GM18507 (cell line): ENCODE measurements at regions not wholly inside any gene's neighbourhood (a gene's known extent, or its start where the extent isn't known, plus 50 kb on each side); places are given as distances from the start of the nearest gene placed in this dataset.
A peak's percentile ranks its signal among the peaks of the same experiment; 100 is the strongest.

ENCODE experiments used
- DNase-seq: peaks from one replicate; pipeline ENCODE4 v3.0.0; 2011; ENCODE audit warnings: low read depth; ENCODE audit not compliant: insufficient read length; ENCODE audit errors: extremely low spot score
- FAIRE-seq: peaks from 2 replicates; lab custom pipeline; 2011; peaks lifted over from hg19 to GRCh38; lab: Jason Lieb, UNC

DNA sequence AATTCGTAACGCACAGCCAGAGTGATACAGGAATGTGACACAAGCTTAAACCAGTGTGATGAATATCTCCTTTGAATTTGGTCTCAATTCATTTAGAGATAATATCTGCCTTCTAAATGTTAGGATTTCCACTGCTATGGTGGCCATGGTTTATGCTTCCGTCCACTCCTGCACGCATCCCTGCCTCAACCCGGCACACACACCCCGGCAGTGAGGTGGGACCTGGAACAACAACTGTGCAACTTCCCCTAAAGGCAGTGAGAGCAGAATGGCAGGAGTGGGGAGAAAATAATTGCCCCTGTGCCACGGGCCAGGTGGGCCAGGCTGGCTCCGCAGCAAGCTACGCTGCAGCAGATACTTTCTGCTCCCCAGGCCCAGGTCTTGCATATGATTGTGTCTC, 72.6 kb upstream of the CPEB4 start:
- FAIRE-seq (no peak), DNase-seq (no peak)

DNA sequence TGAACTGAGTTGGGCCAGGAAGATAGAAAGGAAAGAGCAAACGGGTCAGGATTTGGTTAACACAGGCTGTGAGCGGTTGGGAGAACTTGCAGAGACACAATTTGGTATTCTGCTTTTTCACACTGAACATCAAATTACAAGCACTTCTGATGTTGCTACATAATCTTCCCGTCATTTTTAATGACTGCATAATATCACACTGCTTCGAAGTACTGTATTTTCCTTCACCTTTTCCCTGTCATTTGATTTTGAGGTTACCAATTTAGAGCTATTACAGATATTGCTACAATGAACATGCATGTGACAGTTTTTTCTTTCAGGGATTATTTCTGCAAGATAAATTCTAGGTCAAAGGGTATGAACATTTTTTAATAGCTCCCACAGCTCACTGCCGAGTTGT, 71.4 kb upstream of the CPEB4 start:
- DNase-seq: no peak
- no peak for FAIRE-seq

DNA sequence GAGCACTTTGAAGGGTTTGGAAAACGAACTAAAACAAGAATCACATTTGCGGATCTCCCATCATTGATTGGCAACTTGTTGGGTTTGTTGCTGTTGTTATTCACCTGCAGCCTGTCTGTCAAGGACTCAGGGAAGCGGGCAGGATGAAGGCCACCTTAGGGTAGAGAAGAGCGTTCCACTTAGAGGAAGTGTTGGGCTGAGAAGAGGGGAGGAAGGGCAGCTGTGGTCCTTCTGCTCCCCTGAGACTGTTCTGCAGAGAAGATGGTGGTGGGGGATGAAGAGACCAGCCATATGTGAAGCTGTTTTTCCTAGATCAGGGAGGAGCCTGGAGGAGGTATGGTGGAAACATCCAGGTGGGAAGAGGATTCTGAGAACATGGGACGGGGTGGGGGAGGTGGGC, 70.6 kb upstream of the CPEB4 start:
- DNase-seq: no peak

DNA sequence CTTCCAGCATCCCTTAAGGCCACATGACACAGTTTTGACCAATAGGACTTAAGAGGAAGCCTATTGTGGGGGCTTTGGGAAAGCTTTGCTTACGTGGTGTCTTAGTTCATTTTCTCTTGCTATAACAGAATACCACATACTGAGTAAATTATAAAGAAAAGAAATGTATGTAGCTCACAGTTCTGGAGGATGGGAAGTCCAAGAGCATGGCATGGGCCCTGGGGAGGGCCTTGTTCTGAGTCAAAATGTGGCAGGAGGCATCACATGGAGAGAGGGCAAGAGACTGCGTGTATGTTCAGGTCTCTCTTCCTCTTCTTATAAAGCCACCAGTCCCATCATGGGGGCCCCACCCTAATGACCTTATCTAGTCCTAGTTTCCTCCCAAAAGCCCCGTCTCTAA, 68.6 kb upstream of the CPEB4 start:
- DNase-seq (no peak), FAIRE-seq (no peak)

More for the DNA sequence above, 70.6 kb upstream of the CPEB4 start:
- FAIRE-seq: no peak

DNA sequence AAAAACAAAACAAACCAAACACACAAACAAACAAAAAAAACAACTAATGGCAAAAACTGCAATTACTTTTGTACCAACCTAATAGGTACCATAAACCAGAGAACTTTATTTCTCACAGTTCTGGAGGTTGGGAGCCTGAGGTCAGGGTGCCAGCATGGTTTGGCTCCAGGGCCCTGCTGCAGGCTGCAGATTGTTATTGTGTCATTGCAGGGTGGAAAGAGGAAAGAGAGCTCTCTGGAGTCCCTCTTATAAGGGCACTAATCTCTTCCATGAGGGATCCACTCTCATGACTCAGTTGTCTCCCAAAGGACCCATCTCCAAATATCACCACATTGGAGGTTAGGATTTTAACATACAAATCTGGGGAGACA, 64.9 kb upstream of the CPEB4 start:
- FAIRE-seq (no peak), DNase-seq (no peak)

DNA sequence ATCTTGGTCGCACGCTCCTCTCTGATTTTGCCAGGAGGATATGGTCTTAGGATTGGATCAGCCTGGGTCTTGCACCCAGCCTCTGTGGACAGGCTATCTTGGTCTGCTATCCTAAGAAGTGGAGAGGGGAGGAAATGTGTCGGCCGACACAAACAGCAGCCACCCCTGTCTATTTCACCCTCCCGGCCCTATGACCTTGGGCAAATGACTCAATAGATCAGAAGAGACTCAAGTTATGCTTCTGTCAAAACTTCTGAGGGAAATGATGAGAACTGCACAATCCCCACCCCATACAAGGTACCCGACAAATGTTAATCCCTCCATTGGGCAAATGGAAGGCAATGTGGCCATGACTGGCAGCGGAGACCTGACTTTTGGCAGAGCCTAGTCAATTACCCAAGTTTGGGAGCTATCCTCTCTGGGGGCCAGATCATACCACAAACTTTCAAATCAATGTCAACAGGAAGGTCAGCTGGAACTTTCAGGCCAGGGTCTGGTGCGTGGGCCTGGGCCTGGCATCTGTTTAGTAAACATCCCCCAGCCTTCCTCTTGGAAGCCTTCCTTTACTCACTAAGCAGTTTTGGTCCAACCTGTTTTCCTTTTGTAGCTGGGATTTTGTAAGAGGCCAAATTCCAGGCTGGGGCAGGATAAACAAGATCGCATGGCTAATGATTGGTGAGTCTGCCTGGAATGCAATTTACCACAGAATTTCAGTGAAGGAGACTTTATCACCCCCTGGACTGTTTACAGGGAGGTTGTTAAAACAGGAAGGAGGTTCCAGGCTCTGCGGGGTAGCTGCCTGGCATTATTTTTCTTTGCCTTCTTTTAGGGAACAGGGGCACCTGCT, 64.2 kb upstream of the CPEB4 start:
- DNase-seq (no peak), FAIRE-seq (no peak)

DNA sequence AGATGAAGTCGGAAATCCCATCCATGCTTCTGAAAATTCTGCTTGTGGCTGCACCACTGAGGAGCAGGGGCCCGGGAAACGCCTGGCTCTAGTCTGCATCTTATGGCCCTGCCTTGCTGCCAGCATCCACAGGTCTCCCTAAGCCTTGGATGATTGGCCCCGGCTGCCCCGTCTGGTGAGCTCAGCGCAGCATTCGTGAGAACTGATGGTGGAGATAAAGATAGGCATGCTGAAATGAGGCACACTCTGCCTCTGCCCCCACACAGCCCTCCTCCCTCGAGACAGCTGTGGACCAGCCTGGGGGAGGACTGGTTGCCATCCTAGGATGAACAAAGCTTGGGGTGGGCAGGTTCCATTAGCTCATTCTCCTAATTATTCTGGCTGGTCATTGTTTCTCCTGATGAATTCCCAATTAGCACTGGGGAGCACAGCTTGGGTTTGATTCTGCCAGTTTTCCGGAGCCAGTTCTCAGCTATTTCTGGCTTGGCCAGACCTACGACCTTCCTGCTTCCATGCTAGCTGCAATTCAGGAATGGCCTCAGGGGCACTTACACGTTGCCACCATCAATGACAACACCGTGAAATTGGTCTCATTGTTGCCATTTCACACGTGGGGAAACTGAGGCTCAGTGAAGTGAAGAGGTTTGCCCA, 62.8 kb upstream of the CPEB4 start:
- no peak for FAIRE-seq
- DNase-seq: no peak

DNA sequence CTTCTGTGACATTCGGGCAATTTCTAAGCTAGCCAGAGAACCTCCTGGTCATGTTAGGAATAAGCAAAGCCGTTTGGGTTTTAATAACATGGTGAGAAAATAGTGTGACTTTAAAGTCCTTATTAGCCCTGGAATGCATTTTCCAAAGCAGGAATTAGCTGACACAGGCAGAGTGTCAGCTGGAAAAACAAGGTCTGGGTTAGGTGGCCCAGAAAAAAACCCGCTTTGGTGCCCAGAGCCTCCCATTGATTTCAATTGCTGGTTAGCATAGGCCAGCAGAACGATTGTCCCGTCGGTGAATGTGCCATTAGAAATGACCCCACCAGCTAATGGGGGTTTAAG, 62.1 kb upstream of the CPEB4 start:
- DNase-seq (no peak), FAIRE-seq (no peak)

DNA sequence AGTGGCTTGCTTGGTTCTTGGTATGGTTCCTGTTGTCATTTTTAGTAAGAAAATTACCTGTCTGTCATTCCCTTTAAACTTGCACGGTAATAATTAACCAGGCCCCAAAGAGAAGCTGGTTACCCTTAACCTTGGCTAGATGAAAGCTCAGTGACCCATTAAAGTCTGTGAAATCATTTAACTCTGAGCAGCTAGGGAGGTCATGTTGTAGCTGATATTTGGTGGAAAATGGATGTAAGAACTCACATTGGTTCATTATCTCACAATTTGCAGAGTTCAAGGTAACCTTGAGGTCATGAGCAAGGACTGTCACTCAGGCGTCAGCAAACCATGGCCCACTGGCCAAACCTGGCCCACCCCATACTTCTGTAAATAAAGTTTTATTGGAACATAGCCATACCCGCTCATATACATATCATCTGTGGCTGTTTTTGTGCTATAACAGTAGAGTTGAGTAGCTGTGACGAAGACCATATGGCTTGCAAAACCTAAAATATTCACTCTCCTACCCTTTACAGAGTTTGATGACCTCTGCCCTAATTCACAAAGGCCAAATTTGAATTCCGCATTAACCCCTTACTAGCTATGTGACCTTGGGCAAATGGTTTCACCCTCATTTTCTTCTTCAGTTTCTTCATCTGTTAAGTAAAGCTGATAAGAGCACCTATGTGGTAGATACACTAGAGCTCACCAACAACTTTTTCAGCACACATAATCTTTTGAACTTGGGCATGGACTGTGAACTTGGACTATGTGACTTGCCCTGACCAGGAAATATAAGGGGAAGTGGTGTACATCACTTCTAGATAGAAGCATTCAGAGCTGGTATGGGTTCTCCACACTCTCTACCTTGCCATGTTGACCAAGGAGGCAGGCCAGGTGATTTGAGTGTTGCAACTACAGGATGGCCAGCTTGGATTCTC, 61.5 kb upstream of the CPEB4 start:
- FAIRE-seq: peak; percentile 46
- no peak for DNase-seq

DNA sequence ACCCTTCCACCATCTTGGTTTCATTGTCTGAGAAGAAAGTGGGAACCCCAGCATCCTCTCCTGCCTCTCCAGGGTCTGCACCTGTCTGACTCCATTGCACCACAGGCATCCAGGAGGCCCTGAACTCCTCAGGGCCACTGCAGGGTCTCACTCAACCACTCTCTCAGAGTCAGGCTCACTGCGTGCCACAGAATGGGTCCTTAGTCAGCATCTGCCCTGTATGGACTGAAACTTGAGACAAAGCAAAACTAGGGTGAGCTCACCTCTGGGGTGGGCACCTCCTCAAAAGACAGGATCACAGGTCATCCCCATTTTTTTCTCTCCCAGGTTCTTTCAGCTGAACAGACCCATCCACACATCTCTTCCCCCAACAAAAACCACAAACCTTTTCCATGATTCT, 59.2 kb upstream of the CPEB4 start:
- FAIRE-seq: no peak
- DNase-seq: no peak

DNA sequence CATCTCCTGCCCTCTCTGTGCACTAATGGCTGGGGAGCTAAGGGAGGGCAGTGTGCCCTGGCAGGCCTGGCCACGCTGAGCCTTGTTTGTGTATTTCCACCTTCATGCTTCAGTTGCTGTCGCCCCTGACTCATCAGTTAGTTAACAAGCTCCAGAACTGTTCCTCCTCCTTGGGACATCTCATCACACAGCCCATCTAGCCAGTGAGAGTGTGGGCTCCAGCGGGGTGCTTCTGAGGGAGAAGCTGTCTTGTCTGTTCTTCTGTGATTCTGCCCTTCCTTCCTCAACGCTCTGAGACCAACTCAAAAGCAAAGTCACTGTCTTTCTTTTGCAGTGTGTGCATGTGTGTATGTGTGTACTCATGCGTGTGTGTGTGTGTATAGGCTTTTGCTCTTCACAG, 58.3 kb upstream of the CPEB4 start:
- DNase-seq (no peak), FAIRE-seq (peak; percentile 60)

DNA sequence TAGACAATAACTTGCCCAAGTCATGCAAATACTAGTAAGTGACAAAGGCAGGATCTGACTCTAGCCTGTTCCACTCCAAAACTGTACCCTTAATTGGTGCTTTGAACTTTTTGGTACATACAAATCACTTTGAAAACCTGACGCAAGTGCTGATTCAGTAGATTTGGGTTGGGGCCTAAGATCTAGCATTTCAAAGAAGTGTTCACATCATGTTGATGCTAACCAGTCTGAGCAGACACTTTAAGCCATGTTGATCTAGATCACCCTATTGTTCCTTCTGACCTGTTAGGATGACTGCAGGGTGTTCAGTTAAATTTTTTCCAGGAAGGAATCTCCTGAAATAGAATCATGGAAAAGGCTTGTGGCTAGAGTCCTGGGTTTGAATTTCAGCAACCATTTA, 57.7 kb upstream of the CPEB4 start:
- no peak for DNase-seq
- FAIRE-seq: no peak

DNA sequence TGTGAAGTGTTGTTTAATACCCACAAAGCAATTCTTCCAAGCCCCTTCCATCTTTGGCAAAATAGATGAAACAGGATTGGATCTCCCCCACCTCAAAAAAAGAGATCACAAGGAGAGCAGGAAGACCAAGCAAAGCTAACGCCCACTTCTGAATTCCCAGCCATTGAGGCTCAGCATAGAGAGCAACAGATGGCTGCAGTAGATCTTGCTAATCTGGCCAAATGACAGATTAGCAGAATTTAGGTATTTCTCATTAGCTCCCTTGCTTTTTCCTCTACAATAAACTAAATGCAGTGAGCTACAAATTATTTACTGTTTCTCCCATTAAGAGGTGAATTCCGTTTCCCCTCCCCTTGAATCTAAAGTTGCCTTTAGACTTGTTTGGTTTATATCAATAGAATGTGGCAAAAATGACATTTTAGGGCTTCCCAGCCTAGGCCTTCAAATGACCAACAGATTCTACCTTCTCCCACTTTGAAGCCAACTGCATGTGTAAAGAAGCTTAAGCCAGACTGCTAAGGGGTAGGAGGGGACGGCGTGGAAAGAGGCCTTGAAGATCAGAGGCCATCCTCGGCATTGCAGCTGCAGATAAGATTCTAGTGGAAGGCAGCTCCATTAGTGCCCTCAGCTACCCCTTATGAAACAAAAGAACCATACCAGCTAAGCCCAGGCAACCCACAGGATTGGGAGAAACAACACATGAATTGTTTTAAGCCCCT, 56.8 kb upstream of the CPEB4 start:
- no peak for FAIRE-seq
- DNase-seq: no peak

DNA sequence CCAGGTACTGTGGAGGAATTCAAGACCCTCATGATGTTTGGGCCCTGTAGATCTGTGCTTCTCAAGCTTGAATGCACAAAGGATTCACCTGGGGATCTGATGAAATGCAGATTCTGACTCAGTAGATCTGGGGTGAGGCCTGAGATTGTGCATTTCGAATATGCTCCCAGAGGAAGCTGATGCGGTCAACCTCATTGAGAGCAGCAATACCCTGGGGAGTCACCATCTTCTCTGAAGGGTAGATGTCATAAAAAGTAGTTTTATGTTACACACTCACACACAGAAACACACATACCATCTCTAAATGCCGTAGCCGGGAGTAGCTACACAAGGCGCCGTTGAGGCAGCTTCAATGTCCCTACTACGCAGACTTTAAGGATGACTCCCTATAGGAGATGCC, 55.8 kb upstream of the CPEB4 start:
- DNase-seq: no peak
- FAIRE-seq: peak; percentile 38

DNA sequence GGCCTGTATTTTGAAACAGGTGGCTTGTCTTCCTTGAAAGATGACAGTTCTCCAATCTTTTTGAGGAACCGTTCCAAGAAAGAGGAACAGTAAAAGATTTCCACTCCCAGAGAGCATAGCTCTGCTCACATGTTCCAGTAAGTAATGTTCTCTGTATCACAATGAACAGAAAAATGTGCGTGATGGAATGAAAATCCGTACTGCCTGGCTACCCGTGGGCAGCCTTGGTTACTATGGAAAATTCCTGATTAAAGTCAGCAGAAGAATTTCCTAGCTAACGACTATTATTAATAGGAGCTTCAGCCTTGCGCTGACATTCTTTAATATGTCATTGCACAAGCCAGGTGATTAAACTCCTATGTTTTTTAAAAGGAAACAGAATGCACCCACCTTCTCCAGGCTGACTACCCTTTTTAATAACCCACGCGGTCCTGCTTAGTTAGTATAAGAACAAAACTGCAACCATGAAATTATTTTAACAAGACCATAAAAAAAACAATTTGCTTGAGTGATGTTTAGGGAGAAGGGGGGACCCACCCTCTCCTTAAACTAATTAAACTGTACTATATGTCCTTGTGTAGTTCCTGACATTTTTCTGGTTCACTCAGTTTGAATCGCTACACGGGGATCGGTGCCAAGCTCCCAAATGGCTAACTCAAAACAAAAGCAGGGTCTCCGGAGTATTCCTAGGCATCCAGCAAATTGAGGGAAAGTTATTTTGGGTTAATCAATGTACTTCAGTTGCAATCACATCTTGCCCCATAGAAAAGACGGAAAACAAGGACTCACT, 54.8 kb upstream of the CPEB4 start:
- DNase-seq (no peak), FAIRE-seq (no peak)

DNA sequence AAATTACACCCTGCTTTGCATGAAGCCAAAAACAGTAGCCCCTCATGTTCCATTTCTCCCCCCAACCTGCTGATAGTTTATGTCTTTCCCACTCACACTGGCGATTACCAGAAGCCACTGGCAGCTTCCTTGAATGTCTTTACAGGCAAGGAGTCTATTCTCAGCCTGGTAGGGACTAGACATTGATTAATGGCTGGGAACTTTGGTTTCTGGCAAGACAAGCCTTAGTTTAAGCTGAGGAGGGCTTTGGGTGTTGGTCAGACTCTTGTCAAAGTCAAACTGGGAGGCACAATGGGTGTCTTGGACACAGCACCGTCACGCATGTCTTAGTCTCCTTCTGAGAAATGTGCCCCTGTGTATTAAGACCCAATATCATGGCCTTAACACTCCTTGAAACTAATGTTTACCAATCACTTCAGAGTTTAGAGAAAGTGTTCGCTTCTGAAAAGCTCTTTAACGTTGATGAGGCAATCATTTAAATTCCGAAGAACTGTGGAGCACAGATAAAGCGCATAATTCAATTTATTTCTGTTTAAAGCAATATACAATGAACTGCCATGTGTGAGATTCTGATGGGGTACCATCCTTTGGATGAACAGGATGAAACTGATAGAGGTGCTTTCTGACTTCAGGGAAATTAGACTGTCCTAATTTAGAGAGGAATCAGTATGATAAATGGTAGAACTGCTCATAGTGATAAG, 53.9 kb upstream of the CPEB4 start:
- no peak for DNase-seq
- FAIRE-seq: no peak

DNA sequence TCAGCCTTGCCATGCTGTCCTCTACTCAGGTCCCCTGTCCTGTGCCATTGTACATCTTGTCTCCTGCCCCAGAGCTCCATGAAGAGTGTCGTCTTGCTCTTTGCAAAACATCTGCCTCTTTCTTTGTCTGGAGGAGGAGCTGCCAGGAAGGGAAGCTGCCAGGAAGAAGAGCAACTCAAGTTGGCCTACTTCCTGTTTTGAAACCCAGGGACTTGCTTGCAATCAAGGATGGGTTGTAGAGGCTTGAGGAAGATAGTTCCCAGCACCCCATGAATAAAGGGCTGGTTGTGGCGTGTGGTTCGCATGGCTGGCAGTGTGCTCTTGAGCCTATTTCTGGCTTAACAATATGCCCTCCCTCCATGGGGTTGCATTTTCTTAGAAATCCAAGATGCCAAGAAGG, 53.0 kb upstream of the CPEB4 start:
- no peak for DNase-seq
- no peak for FAIRE-seq

DNA sequence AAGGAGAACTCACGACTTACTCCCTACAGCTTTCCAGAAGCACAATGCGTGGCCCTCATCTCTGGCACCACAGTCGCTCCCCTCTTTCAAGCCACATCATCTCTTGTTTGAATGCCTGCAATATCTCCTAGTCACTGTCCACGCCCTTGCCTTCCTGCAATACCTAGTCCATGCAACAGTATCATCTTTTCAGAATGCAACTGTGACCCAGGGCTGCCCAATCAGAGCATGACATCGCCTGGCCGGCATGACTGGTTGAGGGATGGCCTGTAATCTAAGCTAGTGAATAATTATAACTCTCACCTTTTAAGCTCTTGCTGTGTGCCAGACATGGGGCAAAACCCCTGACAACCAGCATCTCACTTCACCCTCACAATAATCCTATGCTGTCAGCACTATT, 52.5 kb upstream of the CPEB4 start:
- DNase-seq (no peak), FAIRE-seq (no peak)

DNA sequence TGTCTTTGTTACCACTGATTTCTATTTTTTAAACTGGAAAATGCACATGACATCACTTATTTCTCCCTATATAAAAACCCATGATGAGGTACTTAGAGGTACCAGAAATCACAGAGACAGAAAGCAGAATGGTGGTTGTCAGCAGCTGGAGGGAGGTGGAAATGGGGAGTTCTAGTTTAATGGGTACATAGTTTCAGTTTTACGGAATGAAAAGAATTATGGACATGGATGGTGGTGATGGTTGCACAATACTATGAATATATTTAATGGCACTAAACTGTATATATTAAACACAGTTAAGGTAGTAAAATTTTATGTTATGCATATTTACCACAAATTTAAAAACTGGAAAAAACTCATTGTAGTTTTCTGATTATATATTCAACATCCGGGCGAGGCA, 50.5 kb upstream of the CPEB4 start:
- DNase-seq (no peak), FAIRE-seq (no peak)
